ENCODE measurements at regions not wholly inside any gene's neighbourhood (a gene's known extent, or its start where the extent isn't known, plus 50 kb on each side); places are given as distances from the start of the nearest gene placed in this dataset.

DNA sequence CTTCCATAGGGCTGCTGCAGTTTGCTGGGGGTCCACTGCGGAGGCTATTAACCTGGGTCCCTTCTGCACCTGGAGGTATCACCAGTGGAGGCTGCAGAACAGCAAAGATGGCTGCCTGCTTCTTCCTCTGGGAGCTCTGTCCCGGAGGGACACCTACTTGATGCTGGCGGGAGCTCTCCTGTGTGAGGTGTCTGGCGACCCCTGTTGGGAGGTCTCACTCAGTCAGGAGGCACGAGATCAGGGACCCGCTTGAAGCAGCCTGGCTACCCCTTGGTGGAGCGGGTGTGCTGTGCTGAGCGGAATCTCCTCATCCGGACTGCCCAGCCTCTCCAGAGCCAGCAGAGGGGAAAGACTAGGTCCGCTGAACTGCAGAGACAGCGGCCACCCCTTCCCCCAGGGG is 56.0 kb upstream of the CTXND1 start:
- no peak for TF ChIP-seq CTCF (conservative IDR thresholded peaks at IDR 0.05; ENCODE audit: low read depth, low read length)
- DNase-seq (ENCODE audit: low read depth), result no peak
- no peak overlapping the region for H3K4me3 ChIP-seq (ENCODE audit: low read depth, low read length)

GRCh38 chr15:80309769-80310384 is 57.9 kb upstream of the CTXND1 start:
- H3K4me3 ChIP-seq (ENCODE audit: low read depth, low read length), result no peak overlapping the region
- peak; percentile 77 for TF ChIP-seq CTCF (conservative IDR thresholded peaks at IDR 0.05; ENCODE audit: low read depth, low read length)
- DNase-seq (ENCODE audit: low read depth), result peak; percentile 58

DNA sequence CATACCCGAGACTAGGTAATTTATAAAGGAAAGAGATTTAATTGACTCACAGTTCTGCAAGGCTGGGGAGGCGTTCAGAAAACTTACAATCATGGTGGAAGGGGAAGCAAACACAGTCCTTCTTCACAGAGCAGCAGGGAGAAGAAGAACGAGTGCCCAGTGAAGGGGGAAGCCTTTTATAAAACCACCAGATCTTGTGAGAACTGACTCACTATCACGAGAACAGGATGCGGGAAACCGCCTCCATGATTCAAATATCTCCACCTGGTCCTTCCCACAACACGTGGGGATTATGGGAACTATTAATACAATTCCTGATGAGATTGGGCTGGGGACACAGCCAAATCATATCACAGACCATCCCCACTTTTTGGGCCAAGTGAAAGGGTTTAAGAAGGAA is 58.8 kb upstream of the CTXND1 start:
- TF ChIP-seq CTCF (conservative IDR thresholded peaks at IDR 0.05; ENCODE audit: low read depth, low read length), result no peak
- no peak overlapping the region for H3K4me3 ChIP-seq (ENCODE audit: low read depth, low read length)
- DNase-seq (ENCODE audit: low read depth), result no peak

DNA sequence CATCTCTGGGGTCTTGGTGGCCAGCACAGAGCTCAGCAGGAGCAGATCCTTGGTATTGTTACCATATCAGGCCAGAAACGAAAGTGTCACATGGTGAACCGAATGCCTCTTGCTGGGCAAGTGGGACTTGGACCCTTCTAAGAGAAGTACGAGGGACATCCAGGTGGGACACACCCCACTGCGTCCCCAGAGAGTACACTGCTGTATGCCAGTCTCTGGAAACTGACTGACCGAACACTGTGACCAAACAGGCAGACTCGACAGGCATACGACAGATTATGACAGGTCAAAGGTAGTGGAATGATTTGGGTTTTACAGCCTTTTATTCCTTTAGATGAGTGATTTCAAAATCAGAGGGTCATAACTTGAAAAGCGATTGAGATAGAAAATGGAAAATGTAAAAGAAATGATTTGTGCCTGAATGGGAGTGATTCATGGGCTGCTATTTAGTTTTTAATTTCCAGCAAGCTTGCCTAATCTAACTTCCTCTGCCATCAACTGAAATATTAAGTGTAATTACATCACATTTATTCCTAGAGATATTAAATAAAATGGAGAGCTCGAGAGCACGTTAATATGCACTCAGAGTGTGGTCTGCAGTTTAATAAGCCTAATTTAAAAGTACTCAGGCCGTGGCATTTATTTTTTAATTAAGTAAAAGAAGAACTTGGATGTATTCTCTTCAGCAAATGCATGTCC is 63.4 kb upstream of the CTXND1 start:
- no peak overlapping the region for H3K4me3 ChIP-seq (ENCODE audit: low read depth, low read length)
- TF ChIP-seq CTCF (conservative IDR thresholded peaks at IDR 0.05; ENCODE audit: low read depth, low read length), result no peak
- DNase-seq (ENCODE audit: low read depth), result no peak

GRCh38 chr15:80317389-80318182 is 65.6 kb upstream of the CTXND1 start:
- no peak for TF ChIP-seq CTCF (conservative IDR thresholded peaks at IDR 0.05; ENCODE audit: low read depth, low read length)
- peak; percentile 82 for DNase-seq (ENCODE audit: low read depth)
- H3K4me3 ChIP-seq (ENCODE audit: low read depth, low read length), result no peak overlapping the region

GRCh38 chr15:80321853-80322252 is 69.8 kb upstream of the CTXND1 start:
- no peak overlapping the region for H3K4me3 ChIP-seq (ENCODE audit: low read depth, low read length)
- TF ChIP-seq CTCF (conservative IDR thresholded peaks at IDR 0.05; ENCODE audit: low read depth, low read length), result no peak
- DNase-seq (ENCODE audit: low read depth), result no peak

Data from choroid plexus epithelial cell (primary cell).